NB4 (cell line): ENCODE measurements at regions not wholly inside any gene's neighbourhood (a gene's known extent, or its start where the extent isn't known, plus 50 kb on each side); places are given as distances from the start of the nearest gene placed in this dataset.

Source experiments
- DNase-seq: peaks from one replicate; pipeline ENCODE4 v3.0.0; 2010; ENCODE audit warnings: low read depth
- H3K4me3 ChIP-seq: one replicate; pipeline ENCODE4 v1.5.1; 2011; ENCODE audit warnings: mild to moderate bottlenecking, low read depth, low read length, moderate library complexity
- CTCF ChIP-seq: IDR thresholded peaks from one replicate; pipeline ENCODE4 v1.5.1; 2012; ENCODE audit warnings: low read depth, low read length
- MAX ChIP-seq: IDR thresholded peaks from 2 replicates; pipeline ENCODE4 v1.6.1; 2011; ENCODE audit warnings: low read depth, low read length
- MYC ChIP-seq: IDR thresholded peaks from 2 replicates; pipeline ENCODE4 v1.6.1; 2011; ENCODE audit warnings: low read depth, low read length
- POLR2A ChIP-seq: IDR thresholded peaks from 2 replicates; pipeline ENCODE4 v1.6.1; 2011; ENCODE audit warnings: mild to moderate bottlenecking; ENCODE audit not compliant: insufficient read length; ENCODE audit errors: extremely low read depth

GRCh38 chr6:165833355-165833754 is 170.3 kb upstream of the PDE10A start:
- no peak for TF ChIP-seq MYC
- TF ChIP-seq MAX: no peak
- TF ChIP-seq CTCF: no peak
- no peak for TF ChIP-seq POLR2A
- no peak for DNase-seq
- no peak overlapping the region for H3K4me3 ChIP-seq

GRCh38 chr6:165831812-165832510 is 168.9 kb upstream of the PDE10A start:
- DNase-seq: no peak

GRCh38 chr6:165830761-165831160 is 167.7 kb upstream of the PDE10A start:
- no peak for DNase-seq
- H3K4me3 ChIP-seq: no peak overlapping the region
- no peak for TF ChIP-seq POLR2A
- no peak for TF ChIP-seq CTCF
- no peak for TF ChIP-seq MAX
- TF ChIP-seq MYC: no peak

More at GRCh38 chr6:165831812-165832510, 168.9 kb upstream of the PDE10A start:
- no peak for TF ChIP-seq MYC
- TF ChIP-seq CTCF: no peak
- TF ChIP-seq POLR2A: no peak
- TF ChIP-seq MAX: no peak
- no peak overlapping the region for H3K4me3 ChIP-seq

GRCh38 chr6:165829376-165829775 is 166.3 kb upstream of the PDE10A start:
- no peak for TF ChIP-seq CTCF
- no peak for TF ChIP-seq MAX
- no peak for TF ChIP-seq POLR2A
- no peak for TF ChIP-seq MYC
- DNase-seq: no peak
- no peak overlapping the region for H3K4me3 ChIP-seq

- no peak for DNase-seq
- TF ChIP-seq POLR2A: no peak
- TF ChIP-seq MYC: no peak
- no peak for TF ChIP-seq CTCF
- no peak for TF ChIP-seq MAX
These were observed 164.1 kb upstream of the PDE10A start for GRCh38 chr6:165827190-165827518.

More at GRCh38 chr6:165827190-165827518, 164.1 kb upstream of the PDE10A start:
- no peak overlapping the region for H3K4me3 ChIP-seq
